OCI-LY3 (cell line): ENCODE measurements at regions not wholly inside any gene's neighbourhood (a gene's known extent, or its start where the extent isn't known, plus 50 kb on each side); places are given as distances from the start of the nearest gene placed in this dataset.

Source experiments
- EZH2phosphoT487 ChIP-seq: fragments of 200-600 bp; shearing (Covaris generic); IDR thresholded peaks from 2 replicates; pipeline ENCODE4 v1.6.1; 2018; ENCODE audit warnings: antibody characterized with exemption, mixed run types, low read depth
- TF ChIP-seq, protein P1 (sequence below): fragments of 200-600, 300-600 bp; sonication (generic); IDR thresholded peaks from 2 replicates; pipeline ENCODE4 v1.5.1; 2014; ENCODE audit warnings: antibody characterized with exemption, low read length, low read depth

DNA sequence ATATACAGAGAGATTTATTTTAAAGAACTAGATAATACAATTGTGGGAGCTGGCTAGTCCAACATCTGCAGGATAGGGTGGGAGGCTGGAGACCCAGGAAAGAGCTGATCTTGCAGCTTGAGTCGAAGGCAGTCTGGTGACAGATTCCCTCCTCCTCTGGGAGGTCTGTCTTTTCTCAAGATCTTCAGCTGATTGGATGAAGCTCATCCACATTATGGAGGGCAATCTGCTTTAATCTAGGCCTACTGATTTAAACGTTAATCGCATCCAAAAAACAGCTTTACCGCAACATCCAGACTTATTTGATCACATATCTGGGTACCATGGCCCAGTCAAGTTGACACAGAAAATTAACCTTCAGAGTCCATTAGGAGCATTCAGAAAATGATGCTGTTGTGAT lies 168.1 kb downstream of the ATPSCKMT start:
- TF ChIP-seq, protein P1, sequence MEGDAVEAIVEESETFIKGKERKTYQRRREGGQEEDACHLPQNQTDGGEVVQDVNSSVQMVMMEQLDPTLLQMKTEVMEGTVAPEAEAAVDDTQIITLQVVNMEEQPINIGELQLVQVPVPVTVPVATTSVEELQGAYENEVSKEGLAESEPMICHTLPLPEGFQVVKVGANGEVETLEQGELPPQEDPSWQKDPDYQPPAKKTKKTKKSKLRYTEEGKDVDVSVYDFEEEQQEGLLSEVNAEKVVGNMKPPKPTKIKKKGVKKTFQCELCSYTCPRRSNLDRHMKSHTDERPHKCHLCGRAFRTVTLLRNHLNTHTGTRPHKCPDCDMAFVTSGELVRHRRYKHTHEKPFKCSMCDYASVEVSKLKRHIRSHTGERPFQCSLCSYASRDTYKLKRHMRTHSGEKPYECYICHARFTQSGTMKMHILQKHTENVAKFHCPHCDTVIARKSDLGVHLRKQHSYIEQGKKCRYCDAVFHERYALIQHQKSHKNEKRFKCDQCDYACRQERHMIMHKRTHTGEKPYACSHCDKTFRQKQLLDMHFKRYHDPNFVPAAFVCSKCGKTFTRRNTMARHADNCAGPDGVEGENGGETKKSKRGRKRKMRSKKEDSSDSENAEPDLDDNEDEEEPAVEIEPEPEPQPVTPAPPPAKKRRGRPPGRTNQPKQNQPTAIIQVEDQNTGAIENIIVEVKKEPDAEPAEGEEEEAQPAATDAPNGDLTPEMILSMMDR: no peak
- no peak for TF ChIP-seq EZH2phosphoT487
